Kidney (tissue), 13 donors: ENCODE measurements at regions not wholly inside any gene's neighbourhood (a gene's known extent, or its start where the extent isn't known, plus 50 kb on each side); places are given as distances from the start of the nearest gene placed in this dataset.

Experiments
- DNase-seq, 5 donors: peaks; one replicate each; pipeline ENCODE4 v3.0.0-alpha.2; 2013 to 2020
- FAIRE-seq: peaks from 2 replicates; lab custom pipeline; 2012; peaks lifted over from hg19 to GRCh38; lab: Jason Lieb, UNC
- H3K27ac ChIP-seq, 2 donors: one replicate each; pipeline ENCODE4 v1.7.0; 2013; ENCODE audit warnings: low read depth in 2 of 2, low read length in 2 of 2, inconsistent platforms in 1 of 2
- H3K27me3 ChIP-seq: one replicate; pipeline ENCODE4 v1.7.1; 2013; ENCODE audit warnings: low read length, inconsistent platforms; ENCODE audit not compliant: control insufficient read depth, insufficient read depth
- H3K36me3 ChIP-seq, 3 donors: one replicate each; pipeline versions ENCODE4 v1.7.0 to v1.7.1; 2013; ENCODE audit warnings: low read length in 3 of 3, control low read depth in 1 of 3, inconsistent platforms in 1 of 3; ENCODE audit not compliant: insufficient read depth in 3 of 3, control insufficient read depth in 2 of 3
- H3K4me1 ChIP-seq, 3 donors: one replicate each; pipeline versions ENCODE4 v1.7.0 to v1.7.1; 2013; ENCODE audit warnings: low read length in 3 of 3, inconsistent platforms in 1 of 3, low read depth in 1 of 3; ENCODE audit not compliant: control insufficient read depth in 2 of 3, insufficient read depth in 2 of 3
- H3K4me3 ChIP-seq, 3 donors: one replicate each; pipeline versions ENCODE4 v1.7.0 to v1.8.1; 2013; ENCODE audit warnings: low read length in 3 of 3, control low read depth in 1 of 3, inconsistent platforms in 1 of 3
- H3K9ac ChIP-seq, 3 donors: one replicate each; pipeline versions ENCODE4 v1.7.0 to v1.7.1; 2013; ENCODE audit warnings: low read length in 3 of 3, control low read depth in 1 of 3, inconsistent platforms in 1 of 3
- H3K9me3 ChIP-seq, 3 donors: one replicate each; pipeline versions ENCODE4 v1.7.0 to v1.7.1; 2013; ENCODE audit warnings: low read length in 3 of 3, control low read depth in 1 of 3, inconsistent platforms in 1 of 3; ENCODE audit not compliant: control insufficient read depth in 2 of 3, insufficient read depth in 1 of 3
- intact Hi-C: fragments of 100-400 bp; cut with DNase I; formaldehyde crosslinking; loops from one replicate; pipeline ENCODE4 v1.11.1; 2022
- TF ChIP-seq, protein P1 (sequence below): IDR thresholded peaks from 3 replicates; pipeline ENCODE4 v1.5.1; 2012; ENCODE audit warnings: mild to moderate bottlenecking, moderate library complexity, borderline replicate concordance; ENCODE audit not compliant: insufficient read depth; ENCODE audit errors: extremely low read depth
- donor health status: control.
- donor health status: control.
- donor health status: control.
- donor health status: control.
- donor health status: control.
- donor health status: DM: yes; HTN: yes; CAD: no.
- donor health status: Normal renal cell carcinoma (clear cell type).

DNA sequence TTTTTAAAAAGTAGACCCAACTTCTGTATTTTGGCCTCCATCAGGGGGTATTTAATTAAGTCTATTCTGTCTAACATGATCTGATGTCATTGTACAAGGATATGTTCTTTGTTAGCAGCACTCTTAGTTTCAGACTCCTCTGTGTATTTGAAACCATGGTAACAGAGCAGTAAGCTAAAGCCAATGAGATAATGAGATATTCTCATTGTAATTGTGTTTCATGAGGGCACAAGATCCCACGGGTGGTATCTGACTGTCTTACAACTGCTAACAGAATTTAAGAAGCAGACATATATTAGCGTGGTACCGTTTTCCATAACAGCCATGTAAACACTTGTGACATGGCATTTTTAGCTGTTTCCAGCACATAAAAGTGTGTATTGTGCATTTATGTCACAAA, 251.2 kb upstream of the VEPH1 start:
- no peak for FAIRE-seq
- TF ChIP-seq, protein P1, sequence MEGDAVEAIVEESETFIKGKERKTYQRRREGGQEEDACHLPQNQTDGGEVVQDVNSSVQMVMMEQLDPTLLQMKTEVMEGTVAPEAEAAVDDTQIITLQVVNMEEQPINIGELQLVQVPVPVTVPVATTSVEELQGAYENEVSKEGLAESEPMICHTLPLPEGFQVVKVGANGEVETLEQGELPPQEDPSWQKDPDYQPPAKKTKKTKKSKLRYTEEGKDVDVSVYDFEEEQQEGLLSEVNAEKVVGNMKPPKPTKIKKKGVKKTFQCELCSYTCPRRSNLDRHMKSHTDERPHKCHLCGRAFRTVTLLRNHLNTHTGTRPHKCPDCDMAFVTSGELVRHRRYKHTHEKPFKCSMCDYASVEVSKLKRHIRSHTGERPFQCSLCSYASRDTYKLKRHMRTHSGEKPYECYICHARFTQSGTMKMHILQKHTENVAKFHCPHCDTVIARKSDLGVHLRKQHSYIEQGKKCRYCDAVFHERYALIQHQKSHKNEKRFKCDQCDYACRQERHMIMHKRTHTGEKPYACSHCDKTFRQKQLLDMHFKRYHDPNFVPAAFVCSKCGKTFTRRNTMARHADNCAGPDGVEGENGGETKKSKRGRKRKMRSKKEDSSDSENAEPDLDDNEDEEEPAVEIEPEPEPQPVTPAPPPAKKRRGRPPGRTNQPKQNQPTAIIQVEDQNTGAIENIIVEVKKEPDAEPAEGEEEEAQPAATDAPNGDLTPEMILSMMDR, result no peak

DNA sequence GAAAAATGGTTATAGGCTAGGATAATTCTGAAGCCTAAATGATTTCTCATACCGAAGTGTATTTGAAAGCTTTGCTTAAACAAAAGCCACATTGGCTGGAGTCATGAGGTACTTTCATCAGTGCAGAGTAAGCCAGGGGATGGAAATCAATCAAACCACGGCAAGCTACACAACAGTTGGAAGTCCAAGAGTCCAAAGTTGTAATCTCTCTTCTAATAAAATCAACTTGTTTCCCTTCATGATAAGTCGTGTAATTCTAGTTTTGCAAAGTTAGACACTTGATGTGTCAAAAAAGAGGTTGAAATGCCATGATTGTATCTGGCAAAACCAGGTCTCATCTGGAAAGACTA, 250.5 kb upstream of the VEPH1 start:
- Histone ChIP-seq H3K4me1 (no peaks in the 10 kb centered on the region), H3K27ac (no peak overlapping the region), H3K36me3 (no peaks in the 10 kb centered on the region), H3K9ac (no peak overlapping the region), H3K27me3 (no peaks in the 10 kb centered on the region), H3K4me3 (no peak overlapping the region), H3K9me3 (no peaks in the 10 kb centered on the region)
- TF ChIP-seq, protein P1, result no peak
- FAIRE-seq (no peak), DNase-seq (no peak)
- intact Hi-C loops, result no loop called here

More for the DNA sequence above, 251.2 kb upstream of the VEPH1 start:
- no peak overlapping the region for H3K4me3 ChIP-seq
- H3K9me3 ChIP-seq, result no peaks in the 10 kb centered on the region
- no peaks in the 10 kb centered on the region for H3K27me3 ChIP-seq
- no peak overlapping the region for H3K9ac ChIP-seq
- H3K4me1 ChIP-seq, result no peaks in the 10 kb centered on the region
- H3K27ac ChIP-seq, result no peak overlapping the region
- intact Hi-C loops, result no loop called here
- no peaks in the 10 kb centered on the region for H3K36me3 ChIP-seq
- peak in 1 of 5 donors; percentile 9 for DNase-seq

DNA sequence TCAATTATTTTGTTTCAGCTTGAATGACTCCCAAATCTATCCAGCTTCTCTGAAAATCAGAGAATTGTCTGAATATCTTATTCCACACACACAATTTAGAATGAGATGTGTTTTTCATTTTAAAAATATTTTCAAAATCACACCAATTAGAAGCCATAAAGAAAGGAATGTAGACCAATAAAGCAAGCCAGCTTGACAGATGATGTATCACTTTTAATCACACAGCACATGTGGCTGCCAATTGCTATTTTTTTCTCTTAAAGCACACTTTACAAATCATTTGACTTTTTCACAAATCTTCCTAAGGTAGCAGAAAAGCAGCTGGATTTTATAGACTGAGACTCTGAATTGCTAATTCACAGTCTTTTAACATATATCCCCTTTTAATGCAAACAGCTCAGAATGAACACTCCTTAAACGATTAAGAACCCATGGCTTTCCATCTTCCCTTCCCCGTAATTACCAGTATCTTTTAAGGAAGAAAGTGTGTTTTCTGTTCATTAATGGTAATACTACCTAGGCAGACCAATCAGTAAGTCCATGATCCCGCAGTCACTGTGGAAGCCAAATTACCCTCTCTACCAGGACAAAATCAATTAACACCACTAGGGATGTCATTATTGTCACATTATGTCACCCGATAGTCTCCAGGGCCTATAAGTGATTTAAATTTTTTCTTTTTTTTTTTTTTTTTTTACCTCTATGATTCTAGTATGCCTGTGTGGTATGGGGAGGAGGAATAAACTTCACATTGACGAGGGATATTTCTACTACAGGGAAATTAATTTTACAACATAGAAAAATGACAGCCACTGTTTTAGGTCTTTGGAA, 250.0 kb upstream of the VEPH1 start:
- H3K36me3 ChIP-seq, result no peaks in the 10 kb centered on the region
- DNase-seq (no peak), FAIRE-seq (no peak)
- H3K9ac ChIP-seq, result no peak overlapping the region
- no peaks in the 10 kb centered on the region for H3K9me3 ChIP-seq
- intact Hi-C loops, result no loop called here
- TF ChIP-seq, protein P1, result no peak
- H3K27ac ChIP-seq, result no peak overlapping the region
- no peaks in the 10 kb centered on the region for H3K4me1 ChIP-seq
- no peak overlapping the region for H3K4me3 ChIP-seq
- H3K27me3 ChIP-seq, result no peaks in the 10 kb centered on the region
